Psoas muscle (tissue), 7 donors: ENCODE measurements at regions not wholly inside any gene's neighbourhood (a gene's known extent, or its start where the extent isn't known, plus 50 kb on each side); places are given as distances from the start of the nearest gene placed in this dataset.
"Not testable (repeated sequence)": the region's sequence is repeated elsewhere in the genome, so short reads cannot be mapped to it uniquely, and the experiment has no call there.

Experiments used
- ATAC-seq, 4 donors: fragments of 200-7000 bp; cut with Tn5 transposase; one replicate each; pipeline ENCODE4 v1.9.1; 2020; ENCODE audit warnings: moderate library complexity in 3 of 4, mild to moderate bottlenecking in 2 of 4
- DNase-seq, 2 donors: peaks; one replicate each; pipeline ENCODE4 v3.0.0-alpha.2; 2020
- H3K27ac ChIP-seq: fragments of 200-600 bp; one replicate; pipeline ENCODE4 v1.8.0; 2022
- H3K27me3 ChIP-seq, 3 donors: fragments of 200-600 bp in 1 of 3; one replicate each; pipeline versions ENCODE4 v1.6.1 to v1.8.0; 2013 to 2022; ENCODE audit warnings: low read length in 2 of 3, mild to moderate bottlenecking in 2 of 3, moderate library complexity in 1 of 3; ENCODE audit not compliant: insufficient read depth in 3 of 3
- H3K36me3 ChIP-seq, 2 donors: fragments of 200-600 bp in 1 of 2; one replicate each; pipeline versions ENCODE4 v1.6.1 to v1.8.0; 2013 to 2022; ENCODE audit warnings: low read depth in 1 of 2, mild to moderate bottlenecking in 1 of 2, moderate library complexity in 1 of 2; ENCODE audit not compliant: insufficient read depth in 1 of 2
- H3K4me1 ChIP-seq: fragments of 200-600 bp; one replicate; pipeline ENCODE4 v1.8.0; 2022
- H3K4me3 ChIP-seq: fragments of 200-600 bp; one replicate; pipeline ENCODE4 v1.8.0; 2022; ENCODE audit warnings: mild to moderate bottlenecking
- H3K9me3 ChIP-seq: fragments of 200-600 bp; one replicate; pipeline ENCODE4 v1.8.0; 2022
- CTCF ChIP-seq: fragments of 200-600 bp; IDR thresholded peaks from one replicate; pipeline ENCODE4 v1.8.0; 2022; ENCODE audit warnings: antibody characterized with exemption
- WGBS, 3 donors: extraction: QIAGEN DNeasy Blood & Tissue Kit; methylation state at CpG; one replicate each; pipeline versions ENCODE4 v1.1.6 to v1.1.7; 2013; 5-methylcytosine and 5-hydroxymethylcytosine counted together
- intact Hi-C, 2 donors: fragments of 100-400 bp; cut with DNase I; formaldehyde crosslinking; loops; one replicate each; pipeline versions ENCODE4 v1.11.0 to v1.14.2; 2022
- donor health status: healthy with polysubstance abuse.
- donor health status: DM: no; HTN: no; CAD: no; lungs with moderate emphysema.
- donor health status: Bipolar disorder and iron deficiency.
- donor health status: healthy.
- donor health status: DM: yes; HTN: yes; CAD: no.
- donor health status: DM: no; HTN: no; CAD: no.
- donor health status: DM: yes; HTN: yes; CAD: no.

GRCh38 chr5:21301205-21301604, 1313.2 kb upstream of the CDH18 start:
- H3K36me3 ChIP-seq, H3K4me3 ChIP-seq, H3K27ac ChIP-seq, H3K27me3 ChIP-seq, H3K9me3 ChIP-seq, intact Hi-C loops, H3K4me1 ChIP-seq, ATAC-seq, DNase-seq: not testable (repeated sequence)

DNA sequence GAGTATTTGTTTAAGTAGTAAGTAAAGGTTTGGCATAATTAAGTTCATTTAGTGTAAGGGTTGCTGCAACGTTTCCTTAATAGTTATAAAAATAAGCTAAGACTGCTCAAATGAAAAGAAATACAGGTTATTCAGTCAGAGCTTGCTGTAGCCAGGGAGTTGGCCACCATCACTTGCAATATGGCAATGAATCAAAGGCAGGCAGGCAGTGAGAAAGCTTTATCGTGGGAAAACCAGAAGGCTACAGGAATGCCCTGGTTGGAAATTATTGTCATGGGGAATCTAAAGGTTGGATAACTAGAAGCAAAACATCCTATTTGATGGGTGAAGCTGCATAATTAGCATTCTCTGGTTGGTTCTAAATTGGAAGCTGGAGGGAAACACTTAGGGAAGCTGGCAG, 1286.4 kb upstream of the CDH18 start:
- ATAC-seq, H3K4me3 ChIP-seq, intact Hi-C loops, H3K9me3 ChIP-seq, H3K36me3 ChIP-seq, H3K27ac ChIP-seq, DNase-seq, H3K4me1 ChIP-seq, H3K27me3 ChIP-seq: not testable (repeated sequence)
- 19 to 51% (median 24%) methylated on average over 2 of the region's 2 CpGs for WGBS, 3 donors

DNA sequence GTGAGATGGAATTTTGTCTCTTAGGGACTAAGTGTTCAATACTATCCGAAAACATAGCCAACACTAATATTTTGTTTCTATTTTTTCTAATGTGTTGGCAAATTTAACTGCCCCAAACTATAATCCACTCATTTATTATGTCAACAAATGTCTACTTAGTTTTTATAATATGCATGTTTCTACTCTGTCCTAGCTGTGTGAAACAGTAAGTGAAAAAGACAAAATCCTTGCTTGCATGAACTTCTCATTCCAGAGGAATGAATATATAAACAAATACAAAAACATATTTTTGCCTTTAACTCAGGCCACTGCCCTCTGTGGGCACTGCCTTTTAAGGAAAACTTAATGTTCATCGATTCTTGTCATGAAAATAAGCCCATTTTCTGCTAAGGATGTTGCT, 1275.4 kb upstream of the CDH18 start:
- Histone ChIP-seq H3K4me3 (no peak overlapping the region), H3K27ac (no peak overlapping the region), H3K4me1 (no peaks in the 10 kb centered on the region), H3K27me3 (no peaks in the 10 kb centered on the region), H3K9me3 (no peaks in the 10 kb centered on the region), H3K36me3 (no peaks in the 10 kb centered on the region)
- DNase-seq (no peak), ATAC-seq (no peak)
- WGBS, 3 donors, result 68 to 78% (median 76%) methylated on average over 2 of the region's 2 CpGs
- intact Hi-C loops, result no loop called here
- TF ChIP-seq CTCF, result no peak

- peaks cover 0 to 2% (median 0%) of the 10 kb centered on the region in 3 donors for H3K27me3 ChIP-seq
- DNase-seq (no peak), ATAC-seq (no peak)
- no peak overlapping the region for H3K27ac ChIP-seq
- TF ChIP-seq CTCF, result no peak
- H3K4me1 ChIP-seq, result no peaks in the 10 kb centered on the region
- WGBS, 3 donors, result 77 to 84% (median 80%) methylated on average over 3 of the region's 3 CpGs
- H3K36me3 ChIP-seq, result no peaks in the 10 kb centered on the region
- no peaks in the 10 kb centered on the region for H3K9me3 ChIP-seq
- no peak overlapping the region for H3K4me3 ChIP-seq
- intact Hi-C loops, result no loop called here
These were observed 1266.2 kb upstream of the CDH18 start for GRCh38 chr5:21254161-21254560.

DNA sequence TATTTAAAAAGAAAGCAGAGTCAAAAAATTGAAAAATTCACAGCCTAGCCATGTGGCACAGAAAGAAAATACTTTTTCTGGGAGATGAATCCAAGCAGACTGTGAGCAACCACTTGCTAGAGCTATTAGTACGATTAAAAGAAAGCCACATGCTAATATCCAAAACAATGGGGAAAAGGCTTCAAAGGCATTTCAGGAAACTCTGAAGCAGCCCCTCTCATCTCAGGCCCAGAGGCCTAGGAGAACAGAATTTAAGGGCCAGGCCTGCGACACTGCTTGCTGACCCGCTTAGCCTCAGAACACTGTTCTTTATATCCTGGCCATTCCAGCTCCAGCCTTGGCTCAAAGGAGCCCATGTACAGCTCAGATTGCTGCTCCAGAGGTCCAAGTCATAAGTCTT, 1257.0 kb upstream of the CDH18 start:
- ATAC-seq, result no peak
- intact Hi-C loops, result no loop called here

More for the DNA sequence above, 1257.0 kb upstream of the CDH18 start:
- Histone ChIP-seq H3K27ac (no peak overlapping the region), H3K4me3 (no peak overlapping the region), H3K9me3 (no peaks in the 10 kb centered on the region), H3K36me3 (no peaks in the 10 kb centered on the region), H3K4me1 (no peaks in the 10 kb centered on the region), H3K27me3 (no peaks in the 10 kb centered on the region)
- WGBS, 3 donors, result 38 to 52% (median 45%) methylated on average over 3 of the region's 3 CpGs
- DNase-seq, result no peak
- TF ChIP-seq CTCF, result no peak
